Stimulated activated CD4-positive, alpha-beta T cell treated with anti-CD3 and anti-CD28 coated beads, Interleukin-4, amount 100 ng/mL, for 48 hours (primary cell): ENCODE measurements at regions not wholly inside any gene's neighbourhood (a gene's known extent, or its start where the extent isn't known, plus 50 kb on each side); places are given as distances from the start of the nearest gene placed in this dataset.

Experiments used
- DNase-seq, 2 donors: peaks; one replicate each; pipeline ENCODE4 v3.0.0-alpha.2; 2020; ENCODE audit warnings: low read depth in 2 of 2

DNA sequence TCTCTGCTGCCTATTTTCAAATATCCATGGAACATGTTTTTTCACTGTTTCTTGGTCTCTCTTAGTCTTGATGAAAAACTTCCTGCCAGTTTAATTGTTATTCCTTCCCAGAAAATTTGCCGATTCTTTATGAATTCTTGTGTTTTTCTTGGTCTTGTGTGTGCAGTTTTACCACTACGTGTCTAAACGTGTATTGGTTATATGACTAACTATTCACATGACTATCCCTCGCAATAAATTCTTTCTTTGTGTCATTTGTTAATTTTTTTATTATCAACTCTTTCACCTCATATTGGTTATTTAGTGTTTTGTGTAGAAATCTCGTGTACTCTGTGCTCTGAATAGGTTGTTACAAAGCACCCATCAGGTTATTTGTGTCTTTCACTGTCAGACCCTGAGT lies 315.4 kb downstream of the HAO1 start:
- no peak for DNase-seq

DNA sequence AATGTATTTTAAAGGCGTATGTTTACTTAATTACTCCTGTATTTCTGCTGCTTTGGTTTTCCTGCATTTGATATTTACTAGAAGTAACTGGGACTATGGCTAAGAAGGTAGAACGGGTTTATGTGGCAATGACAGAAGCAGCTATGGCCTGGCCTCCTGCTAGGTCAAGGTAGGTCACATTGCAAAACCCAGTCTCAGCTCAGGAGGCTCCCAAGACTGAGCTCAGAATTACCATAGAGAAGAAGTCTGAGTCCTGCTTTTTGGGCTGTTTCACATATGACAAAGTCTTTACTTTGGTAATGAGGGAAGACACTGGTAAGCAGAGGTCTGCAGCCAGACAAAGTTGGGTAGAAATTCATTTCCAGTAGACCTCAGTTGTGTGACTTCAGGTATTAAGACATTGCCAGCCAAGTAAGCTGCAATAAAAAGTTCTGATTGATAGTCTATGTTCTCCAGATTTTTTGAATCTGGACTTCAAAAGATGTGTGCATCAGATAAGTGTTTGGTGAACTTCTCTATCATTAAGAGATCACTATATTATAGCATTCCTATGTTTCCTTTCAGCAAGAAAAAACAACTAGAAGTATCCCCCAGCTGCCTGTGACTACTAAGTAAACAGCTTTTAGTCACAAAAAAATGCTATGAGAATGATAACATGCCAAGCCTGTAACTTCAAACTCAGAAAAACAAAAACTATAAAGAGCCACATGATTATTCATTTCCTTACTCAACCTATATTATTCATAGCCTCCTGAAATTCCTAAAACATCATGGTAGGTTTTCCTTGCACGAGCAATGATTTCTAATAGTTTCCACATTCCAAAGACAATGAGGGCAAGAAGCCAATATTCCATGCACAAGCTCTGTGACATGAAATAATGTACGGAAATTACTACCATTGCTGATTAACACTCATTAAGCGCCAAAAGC lies 312.3 kb downstream of the HAO1 start:
- DNase-seq = no peak

DNA sequence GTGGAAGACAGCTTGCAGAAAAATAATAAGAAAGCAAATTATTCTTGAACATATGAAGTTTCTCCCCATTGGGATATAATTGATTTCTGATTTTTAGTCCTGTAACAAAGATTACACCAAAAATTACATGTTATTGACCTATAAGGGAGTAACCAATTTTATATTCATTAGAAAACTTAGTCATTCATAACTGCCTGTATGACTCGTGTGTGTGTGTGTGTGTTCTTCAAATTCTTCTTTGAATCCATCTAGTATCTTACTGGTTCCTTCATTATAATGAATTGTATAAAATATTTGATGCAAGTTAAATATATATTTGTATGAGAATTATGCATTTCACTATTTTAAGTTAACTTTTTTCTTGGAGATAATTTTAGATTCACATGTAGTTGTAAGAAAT lies 310.4 kb downstream of the HAO1 start:
- no peak for DNase-seq

DNA sequence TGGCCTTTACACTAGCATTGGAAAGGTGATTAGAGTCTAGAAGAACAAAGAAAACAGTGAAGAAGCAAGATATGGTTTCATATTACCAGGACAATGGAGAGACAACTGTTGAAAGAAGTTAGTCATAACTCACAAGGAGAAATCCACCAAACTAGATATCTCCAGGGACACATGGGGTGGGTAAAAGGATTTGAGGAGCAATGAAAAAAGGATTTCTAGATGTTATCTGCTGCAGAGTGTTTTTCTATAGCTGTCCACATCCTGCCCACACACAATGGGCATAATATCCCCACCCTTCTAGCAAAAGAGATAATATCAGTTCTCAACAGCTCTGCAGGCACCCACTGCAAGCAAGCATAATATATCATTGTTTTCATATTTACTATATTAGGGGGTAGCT lies 303.1 kb downstream of the HAO1 start:
- DNase-seq = no peak

DNA sequence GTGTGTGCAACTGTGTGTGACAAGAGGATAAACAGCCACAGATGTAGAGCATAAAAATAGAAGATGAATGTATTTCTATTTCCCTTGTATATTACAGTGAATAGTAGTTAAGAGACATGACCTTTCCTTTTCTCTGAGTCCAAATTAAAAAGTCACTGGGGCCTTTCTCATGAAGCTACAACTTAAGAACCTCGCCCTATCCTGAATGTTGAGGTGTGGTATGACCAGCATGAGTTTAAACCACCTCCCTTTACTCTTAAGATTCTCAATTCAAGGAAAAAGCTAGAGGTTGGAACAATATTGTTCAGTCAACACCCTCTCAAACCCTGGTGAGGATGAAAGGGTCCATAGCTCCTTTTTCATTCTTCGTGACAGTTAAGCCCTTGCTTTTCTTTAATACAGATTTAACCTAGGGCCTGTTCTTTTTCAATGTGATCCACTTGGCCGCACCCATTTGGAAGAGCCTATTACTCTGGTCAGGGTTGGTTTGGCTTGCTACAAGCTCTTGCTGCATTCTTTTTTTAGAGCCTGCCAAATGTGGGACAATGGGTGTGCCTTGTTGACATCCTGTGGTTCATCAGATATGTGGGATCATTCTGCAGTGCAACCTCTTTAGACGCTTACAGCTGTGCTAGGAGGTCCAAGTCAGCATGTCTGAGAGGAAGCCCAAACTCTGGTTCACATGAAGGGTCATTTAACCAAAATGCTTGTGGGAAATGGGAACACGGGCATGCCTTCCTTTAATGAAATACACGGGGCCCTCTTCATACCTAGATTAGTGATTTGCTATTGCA lies 290.0 kb downstream of the HAO1 start:
- no peak for DNase-seq

DNA sequence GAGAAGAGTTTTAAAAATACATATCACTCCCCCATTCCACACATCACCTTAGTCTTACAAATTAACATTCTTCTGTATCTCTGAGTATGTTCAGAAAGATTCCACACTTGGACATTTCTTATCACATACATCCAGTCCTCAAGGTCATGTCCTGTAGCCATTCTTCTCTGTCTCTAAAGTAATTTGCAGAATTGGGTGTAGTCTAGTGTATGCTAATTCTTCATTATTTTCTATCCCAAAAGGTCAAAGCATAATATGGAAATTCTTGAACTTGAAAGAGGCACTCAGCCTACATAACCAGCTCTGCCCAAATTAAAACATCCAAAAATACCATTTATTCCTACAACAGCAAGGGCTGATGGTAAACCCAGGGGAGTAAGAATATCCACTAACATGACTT lies 286.0 kb downstream of the HAO1 start:
- no peak for DNase-seq

DNA sequence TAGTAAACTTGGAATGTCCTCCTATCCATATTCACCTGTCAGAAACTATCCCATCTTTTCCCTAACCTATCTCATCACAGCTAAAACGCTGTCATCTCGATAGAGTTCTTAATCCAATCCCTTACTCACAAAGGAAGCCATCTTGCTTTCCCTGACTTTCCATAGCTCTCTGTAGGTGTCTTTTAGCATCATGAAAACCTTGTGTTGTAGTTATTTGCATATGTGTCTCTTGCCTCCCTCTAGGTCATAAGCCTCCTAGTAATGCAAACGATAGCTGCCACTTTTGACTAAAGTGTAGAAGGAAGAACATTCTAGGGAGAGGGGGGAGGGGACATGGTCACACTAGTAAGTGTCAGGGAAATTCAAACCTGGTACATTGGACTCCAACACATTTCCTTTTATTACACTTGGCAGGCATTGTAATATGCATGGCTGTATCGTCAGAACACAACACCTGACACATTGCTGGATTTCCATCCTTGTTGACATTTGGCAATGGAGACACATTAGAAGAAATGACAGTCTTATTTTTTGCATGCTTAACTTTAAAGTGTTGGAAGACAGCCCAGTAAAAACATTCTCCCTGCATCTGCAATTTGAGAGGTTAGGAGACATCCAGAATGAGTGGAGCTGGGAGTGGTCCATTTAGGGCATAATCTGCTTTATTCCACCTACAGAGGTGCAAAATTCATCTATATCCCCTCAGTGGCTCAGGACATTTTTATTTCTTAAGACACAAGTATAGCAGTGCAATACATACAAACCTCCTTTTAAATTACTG lies 283.4 kb downstream of the HAO1 start:
- no peak for DNase-seq

DNA sequence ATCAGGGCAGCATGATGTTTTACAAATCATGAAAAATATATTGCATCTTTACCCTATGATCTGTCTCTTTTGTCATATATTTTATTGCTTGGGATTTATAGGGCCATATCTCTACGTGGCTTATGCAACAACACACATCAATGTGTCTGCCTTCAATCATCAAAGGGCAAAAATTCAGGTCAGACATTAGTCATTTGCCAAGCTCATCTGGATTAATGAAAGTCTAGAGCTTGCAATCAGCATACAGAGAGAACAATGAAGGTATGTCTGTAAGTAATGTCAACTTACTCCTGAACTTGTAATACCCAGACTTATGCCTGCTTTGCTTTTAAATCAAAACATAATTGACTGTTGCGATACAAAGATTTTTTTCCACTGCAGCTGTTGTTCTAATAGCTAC lies 282.7 kb downstream of the HAO1 start:
- no peak for DNase-seq

DNA sequence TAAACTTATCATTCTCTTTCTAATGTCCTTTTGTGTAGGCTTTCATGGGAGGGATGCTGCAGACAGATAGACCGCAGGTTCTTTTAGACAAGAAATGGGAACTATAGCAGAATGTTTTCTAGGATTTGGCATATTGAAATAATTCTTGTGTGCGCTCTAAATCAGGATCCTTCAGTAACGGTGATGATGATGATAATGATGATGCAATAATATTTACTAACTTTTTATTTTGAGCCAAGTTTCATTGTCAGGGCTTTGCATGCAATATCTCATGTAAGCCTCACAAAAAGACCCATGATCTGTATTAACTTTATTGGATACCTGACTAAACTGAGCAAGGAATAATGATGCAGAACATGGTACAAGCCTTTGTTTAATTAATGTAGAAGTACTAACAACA lies 280.1 kb downstream of the HAO1 start:
- DNase-seq = no peak

DNA sequence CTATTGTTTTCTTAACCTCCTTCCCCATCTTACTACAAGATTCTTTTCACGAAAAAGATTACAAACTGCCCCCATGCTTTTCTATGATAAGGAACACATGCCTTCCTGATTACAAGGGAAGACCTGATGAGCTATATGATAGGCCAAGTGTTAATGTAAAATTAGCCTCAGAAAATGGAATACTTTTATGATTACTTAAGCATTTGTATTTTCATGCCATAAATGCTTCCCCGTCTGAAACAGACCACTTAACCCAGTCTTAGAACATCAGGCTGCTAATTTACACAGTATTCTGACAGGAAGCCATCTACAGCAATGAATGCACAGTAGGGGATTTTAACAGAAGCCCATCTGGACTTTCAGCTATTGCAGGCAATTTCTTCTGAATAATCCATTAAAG lies 274.9 kb downstream of the HAO1 start:
- no peak for DNase-seq

DNA sequence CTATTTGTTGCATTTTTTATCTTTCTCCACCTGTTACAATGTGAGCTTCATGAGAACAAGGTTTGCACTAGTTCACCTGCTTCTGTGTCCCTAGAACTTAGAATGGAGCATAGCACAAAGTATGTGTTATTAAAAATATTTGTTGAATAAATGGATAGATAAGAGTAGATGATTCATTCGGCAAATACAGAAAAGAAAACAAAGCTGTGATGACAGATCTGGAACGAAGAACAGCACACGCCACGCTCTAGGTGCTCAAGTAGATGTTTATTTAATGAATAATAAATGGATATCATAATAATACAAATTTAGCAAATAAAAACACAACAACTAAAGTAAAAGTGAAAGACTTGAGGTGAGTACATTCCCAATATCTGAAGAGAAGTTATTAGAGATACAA lies 273.1 kb downstream of the HAO1 start:
- no peak for DNase-seq

DNA sequence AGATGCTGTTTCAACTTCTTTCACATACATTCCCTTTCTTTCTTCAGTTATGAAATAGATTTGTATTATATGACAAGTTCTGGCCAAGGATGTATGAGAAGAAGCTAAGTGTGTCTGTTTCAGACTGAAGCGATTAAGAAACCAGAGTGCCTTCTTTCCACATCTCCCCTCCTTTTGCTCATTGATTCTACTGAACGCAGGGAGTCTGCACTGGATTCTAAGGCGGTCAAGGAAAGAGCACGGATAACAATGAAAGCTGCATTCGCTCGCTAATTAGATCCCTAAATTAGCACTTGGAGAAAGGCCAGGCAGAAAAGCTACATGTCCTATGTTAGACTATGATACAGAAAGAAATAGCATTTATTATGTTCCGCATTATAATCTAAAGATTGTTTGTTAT lies 267.7 kb downstream of the HAO1 start:
- DNase-seq = no peak

DNA sequence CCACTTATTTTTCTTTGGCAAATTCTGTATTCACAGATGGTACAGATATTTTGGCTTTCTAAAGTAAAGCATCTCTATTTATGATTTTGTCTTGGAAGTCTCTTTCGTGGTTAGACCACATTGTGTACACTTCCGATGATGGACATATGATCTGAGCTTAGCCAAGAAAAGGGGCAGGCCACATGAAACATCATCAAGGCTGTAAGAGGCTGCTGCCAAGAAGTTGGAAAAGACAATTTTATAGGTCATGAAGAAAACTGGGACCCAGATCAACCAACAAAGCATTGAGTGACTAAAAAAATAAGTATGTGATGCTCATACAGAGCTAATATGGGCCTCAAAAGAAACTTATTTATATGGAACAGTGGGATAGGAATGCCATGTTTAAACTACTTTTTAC lies 266.4 kb downstream of the HAO1 start:
- no peak for DNase-seq

DNA sequence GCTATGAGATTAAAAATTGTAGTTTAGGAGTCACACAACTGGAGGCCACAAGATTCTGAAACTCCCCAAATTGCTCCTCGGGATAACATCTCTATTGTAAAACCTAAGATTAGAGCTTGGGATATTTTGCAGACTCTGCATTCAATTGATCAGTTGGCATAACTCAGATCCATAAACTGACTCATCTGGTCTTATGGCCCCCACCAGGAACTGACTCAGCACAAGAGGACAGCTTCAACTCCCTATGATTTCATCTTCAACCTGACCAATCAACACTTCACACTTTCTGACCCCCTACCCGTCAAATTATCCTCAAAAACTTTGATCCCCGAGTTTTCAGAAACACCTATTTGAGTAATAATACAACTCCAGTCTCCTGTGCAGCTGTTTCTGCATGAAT lies 257.3 kb downstream of the HAO1 start:
- no peak for DNase-seq

DNA sequence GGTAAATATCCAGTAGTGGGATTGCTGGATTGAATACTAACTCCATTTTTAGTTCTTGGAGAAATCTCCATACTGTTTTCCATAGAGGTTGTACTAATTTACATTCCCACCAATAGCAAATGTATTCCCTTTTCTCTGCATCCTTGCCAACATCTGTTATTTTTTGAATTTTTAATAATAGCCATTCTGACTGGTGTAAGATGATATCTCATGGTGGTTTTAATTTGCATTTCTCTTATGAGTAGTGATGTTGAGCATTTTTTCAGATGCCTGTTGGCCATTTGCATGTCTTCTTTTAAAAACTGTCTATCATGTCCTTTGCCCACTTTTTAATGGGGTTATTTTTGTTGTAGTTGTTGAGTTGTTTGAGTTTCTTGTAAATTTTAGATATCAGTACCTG lies 253.2 kb downstream of the HAO1 start:
- DNase-seq = no peak

DNA sequence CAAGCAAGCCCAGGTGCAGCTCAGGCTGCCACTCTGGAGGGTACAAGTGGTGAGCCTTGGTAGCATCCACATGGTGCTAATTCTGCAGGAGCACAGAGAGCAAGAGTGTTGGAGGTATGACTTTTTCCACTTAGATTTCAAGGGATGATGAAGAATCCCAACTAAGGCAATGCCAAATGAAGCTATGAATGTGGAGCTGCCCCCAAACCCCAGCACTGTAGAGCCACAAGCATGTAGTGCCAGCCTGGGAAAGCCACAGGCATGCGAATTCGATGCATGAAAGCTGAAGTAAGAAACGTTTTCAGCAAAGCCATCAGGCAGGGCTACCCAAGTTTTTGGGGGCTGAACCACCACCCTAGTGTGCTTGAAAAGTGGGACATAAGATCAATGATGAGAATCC lies 251.1 kb downstream of the HAO1 start:
- no peak for DNase-seq

DNA sequence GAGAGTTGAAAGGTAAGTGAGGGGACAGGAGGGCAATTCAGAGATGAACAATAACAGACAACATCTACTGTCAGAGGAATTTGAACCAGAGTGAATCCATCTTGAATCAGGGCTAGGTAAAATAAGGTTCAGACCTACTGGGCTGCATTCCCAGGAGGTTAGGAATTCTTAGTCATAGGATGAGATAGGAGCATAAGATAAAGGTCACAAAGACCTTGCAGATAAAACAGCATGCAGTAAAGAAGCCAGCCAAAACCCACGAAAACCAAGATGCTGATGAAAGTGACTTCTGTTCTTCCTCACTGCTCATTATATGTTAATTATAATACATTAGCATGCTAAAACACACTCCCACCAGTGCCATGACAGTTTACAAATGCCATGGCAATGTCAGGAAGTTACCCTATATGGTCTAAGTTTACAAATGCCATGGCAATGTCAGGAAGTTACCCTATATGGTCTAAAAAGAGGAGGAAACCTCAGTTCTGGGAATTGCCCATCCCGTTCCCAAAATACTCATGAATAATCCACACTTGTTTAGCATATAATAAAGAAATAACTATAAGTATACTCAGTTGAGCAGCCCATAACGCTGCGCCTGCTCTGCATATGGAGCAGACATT lies 248.5 kb downstream of the HAO1 start:
- DNase-seq = no peak

DNA sequence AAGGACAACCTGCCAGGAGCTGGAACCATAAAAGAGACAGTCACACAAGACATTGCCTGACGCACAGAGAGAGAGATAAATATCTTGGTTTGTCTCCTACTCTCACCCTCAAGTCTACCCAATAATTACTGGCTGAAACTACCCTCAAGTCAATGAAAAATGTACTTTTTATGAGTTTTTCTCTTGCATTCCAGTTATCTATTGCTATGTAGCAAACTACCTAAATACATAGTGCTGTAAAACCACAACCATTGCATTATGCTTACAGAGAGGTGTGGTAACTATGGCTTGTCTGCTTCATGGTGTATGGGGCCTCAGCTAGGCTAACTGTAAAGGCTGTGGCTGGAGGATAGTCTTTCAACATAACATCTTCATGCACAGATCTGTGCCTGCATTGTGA lies 247.8 kb downstream of the HAO1 start:
- DNase-seq = no peak

DNA sequence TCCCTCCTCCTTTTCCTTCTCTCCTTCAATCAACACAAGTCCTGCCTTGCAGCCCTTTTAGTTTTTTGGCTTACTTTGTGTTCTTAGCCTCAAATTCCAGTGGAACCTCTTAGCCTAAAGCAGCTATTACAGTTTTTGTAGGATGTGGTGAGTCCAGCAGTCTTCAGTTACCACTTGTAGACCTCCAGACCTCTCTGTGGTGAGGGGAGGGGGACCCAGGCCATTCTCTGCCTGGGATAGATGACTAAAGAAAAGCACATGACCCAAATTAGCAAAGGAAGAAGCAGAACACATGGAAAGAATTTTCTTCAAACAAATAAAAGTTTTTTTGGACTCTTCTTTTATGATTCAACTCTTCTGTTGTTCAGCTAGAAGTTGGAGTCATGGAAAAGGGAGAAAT lies 246.5 kb downstream of the HAO1 start:
- DNase-seq = no peak

DNA sequence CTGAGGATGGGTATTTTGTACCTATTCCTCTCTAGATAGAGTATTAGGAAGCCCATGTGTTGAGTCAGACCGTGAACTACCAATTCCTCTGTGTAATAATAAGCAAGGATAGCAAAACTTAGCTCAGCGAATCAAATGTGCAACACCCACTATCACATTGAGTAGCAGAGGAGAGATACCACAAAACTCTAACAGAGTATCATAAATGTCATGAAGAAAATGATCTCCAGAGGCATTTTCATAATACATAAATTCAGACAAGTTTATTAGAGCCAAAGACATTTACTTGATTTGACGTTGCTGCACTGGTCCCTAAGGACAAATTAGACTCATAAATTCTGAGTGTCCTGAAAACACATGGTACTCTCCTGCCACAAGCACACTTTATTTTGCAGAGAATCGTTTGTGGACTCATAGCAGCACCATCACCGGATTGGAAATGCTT lies 245.2 kb downstream of the HAO1 start:
- no peak for DNase-seq

DNA sequence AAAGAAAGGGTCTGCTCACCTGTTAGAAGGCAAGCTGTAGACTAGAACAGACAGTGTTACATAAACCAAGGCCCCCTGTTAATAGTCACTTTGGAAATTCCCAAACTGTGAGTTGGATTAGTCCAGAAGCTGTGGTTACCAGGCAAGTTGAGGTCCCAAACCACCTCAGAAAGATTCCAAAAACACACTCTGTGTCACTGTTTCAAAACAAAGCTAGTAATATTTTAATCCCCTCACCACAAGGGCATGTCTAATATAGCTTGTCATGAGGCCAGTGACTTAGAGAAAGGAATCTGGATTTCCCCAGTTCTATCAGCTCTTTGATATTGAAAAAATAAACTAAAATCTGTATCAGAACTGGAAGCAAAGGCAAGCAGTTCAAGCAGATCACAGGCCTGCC lies 244.6 kb downstream of the HAO1 start:
- no peak for DNase-seq

DNA sequence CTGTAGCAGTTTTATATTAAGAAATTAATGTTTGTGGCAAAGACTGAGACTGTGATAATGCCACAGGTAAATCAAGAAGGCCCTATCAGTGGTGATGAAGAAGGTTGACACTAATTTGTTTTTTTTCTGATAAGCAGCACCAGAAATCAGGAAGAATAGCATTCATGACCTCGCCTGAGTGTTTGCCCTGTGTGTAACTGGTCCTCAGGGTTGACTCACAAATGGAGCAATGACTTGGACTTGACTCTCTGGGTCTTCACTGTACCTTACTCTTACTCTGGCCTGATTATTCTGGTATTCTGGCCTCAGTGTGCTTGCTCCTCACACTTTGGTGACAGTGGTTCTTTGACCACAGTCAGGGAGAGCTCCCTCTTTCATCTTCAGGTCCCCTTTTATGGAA lies 243.9 kb downstream of the HAO1 start:
- DNase-seq = no peak
